ENCODE measurements at regions not wholly inside any gene's neighbourhood (a gene's known extent, or its start where the extent isn't known, plus 50 kb on each side); places are given as distances from the start of the nearest gene placed in this dataset.

- no peak for TF ChIP-seq CTCF (conservative IDR thresholded peaks at IDR 0.05; ENCODE audit: control insufficient read depth, insufficient read depth, low read depth, low read length)
- no peak for DNase-seq (ENCODE audit: low read depth)
- no peak overlapping the region for H3K4me3 ChIP-seq (ENCODE audit: control insufficient read depth, low read depth, low read length)
These were observed 258.1 kb upstream of the NOCT start for GRCh38 chr4:138757432-138757831.

DNA sequence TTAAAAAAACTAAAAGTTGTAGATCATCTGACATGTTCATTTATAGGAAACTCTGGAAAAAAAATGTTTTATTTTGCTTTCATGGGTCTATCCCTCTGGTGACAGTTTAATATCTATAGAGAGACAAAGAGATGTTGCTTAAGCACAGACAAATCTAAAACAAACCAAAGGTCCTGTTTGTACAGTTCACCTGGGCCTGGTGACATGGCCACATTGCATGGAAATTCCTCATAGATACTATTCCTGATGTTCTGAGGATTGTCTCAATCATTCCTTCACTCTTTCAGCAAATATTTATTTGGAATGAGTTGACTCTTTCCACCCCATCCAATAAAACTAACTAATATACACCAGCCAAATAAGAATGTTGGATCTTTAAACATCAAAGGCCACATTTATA is 259.1 kb upstream of the NOCT start:
- DNase-seq (ENCODE audit: low read depth), result no peak
- no peak overlapping the region for H3K4me3 ChIP-seq (ENCODE audit: control insufficient read depth, low read depth, low read length)
- no peak for TF ChIP-seq CTCF (conservative IDR thresholded peaks at IDR 0.05; ENCODE audit: control insufficient read depth, insufficient read depth, low read depth, low read length)

GRCh38 chr4:138751309-138751708 is 264.3 kb upstream of the NOCT start:
- peak; percentile 70 for DNase-seq (ENCODE audit: low read depth)
- no peak for TF ChIP-seq CTCF (conservative IDR thresholded peaks at IDR 0.05; ENCODE audit: control insufficient read depth, insufficient read depth, low read depth, low read length)

GRCh38 chr4:138749303-138749702 is 266.3 kb upstream of the NOCT start:
- DNase-seq (ENCODE audit: low read depth), result peak; percentile 83
- no peak for TF ChIP-seq CTCF (conservative IDR thresholded peaks at IDR 0.05; ENCODE audit: control insufficient read depth, insufficient read depth, low read depth, low read length)
- no peak overlapping the region for H3K4me3 ChIP-seq (ENCODE audit: control insufficient read depth, low read depth, low read length)

More at GRCh38 chr4:138751309-138751708, 264.3 kb upstream of the NOCT start:
- H3K4me3 ChIP-seq (ENCODE audit: control insufficient read depth, low read depth, low read length), result no peak overlapping the region

DNA sequence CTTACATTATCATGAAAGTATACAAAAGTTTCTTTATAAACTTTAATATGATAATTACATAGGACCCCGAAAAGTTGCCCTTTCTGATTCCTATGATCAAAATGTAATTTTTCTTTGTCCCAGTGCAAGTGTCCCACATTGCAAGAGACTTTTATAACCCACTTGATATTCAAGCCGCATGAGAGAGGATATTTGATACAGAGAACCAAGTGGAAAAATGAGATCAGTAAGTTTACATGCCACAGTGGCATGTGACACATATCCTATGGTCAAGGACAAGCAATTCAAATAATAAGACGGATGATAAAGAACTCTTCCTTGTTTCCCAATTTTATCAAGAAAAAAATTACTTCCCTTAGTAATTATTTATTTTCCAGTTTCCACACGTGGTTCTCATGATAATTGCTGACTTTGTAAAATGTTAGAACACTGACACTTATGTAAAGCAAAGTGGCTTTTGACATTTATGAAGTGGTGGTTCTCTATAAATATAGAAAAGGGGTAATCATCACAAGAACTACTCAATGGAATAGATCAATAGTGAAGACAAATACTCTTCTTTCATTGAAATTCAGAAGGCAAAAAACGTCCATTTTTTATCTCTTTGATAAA is 273.7 kb upstream of the NOCT start:
- no peak for TF ChIP-seq CTCF (conservative IDR thresholded peaks at IDR 0.05; ENCODE audit: control insufficient read depth, insufficient read depth, low read depth, low read length)
- DNase-seq (ENCODE audit: low read depth), result no peak
- no peak overlapping the region for H3K4me3 ChIP-seq (ENCODE audit: control insufficient read depth, low read depth, low read length)

DNA sequence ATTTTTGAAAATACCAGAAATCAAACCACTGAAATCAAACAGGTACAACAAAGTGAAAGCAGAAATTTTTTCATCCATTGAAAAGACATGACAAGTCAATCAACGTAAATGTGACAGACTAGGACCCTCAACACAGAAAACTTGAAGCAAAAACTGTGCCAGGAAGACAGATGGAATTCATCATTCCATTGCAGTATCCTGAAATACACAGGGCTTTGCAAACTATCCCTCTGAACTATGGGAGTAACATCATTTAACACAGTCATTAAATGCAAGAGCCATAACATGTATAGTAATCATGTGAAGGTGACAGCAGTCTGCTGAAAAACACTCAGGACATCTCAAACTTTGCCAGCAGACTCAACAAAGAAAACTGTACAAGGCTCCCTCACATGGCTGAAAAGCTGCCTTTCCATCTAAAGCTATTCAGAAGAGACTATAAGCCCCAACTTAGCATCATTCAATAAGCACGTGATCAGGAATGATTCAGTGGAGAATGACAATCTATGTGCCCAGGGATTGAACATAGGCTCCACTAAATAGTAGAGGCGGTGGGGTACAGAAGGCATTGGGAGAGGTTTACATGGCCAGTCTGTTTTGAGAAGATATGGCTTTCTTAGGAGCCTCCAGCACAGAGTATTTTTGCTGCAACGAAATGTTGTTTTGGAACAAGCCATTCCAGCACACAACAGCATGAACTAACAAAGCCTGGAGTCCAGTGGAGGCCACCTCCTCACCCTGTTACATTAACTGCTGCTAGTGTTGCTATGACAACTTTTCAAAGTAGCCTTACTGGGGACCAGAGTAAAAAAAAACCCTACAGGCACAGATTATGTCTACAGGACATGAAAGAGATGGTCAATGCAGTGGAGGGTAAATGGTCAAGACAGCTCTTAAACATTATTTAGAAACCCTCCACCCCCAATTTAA is 274.5 kb upstream of the NOCT start:
- H3K4me3 ChIP-seq (ENCODE audit: control insufficient read depth, low read depth, low read length), result no peak overlapping the region
- DNase-seq (ENCODE audit: low read depth), result no peak
- TF ChIP-seq CTCF (conservative IDR thresholded peaks at IDR 0.05; ENCODE audit: control insufficient read depth, insufficient read depth, low read depth, low read length), result no peak

Data from fibroblast of mammary gland (primary cell).